ENCODE measurements at regions not wholly inside any gene's neighbourhood (a gene's known extent, or its start where the extent isn't known, plus 50 kb on each side); places are given as distances from the start of the nearest gene placed in this dataset.

DNA sequence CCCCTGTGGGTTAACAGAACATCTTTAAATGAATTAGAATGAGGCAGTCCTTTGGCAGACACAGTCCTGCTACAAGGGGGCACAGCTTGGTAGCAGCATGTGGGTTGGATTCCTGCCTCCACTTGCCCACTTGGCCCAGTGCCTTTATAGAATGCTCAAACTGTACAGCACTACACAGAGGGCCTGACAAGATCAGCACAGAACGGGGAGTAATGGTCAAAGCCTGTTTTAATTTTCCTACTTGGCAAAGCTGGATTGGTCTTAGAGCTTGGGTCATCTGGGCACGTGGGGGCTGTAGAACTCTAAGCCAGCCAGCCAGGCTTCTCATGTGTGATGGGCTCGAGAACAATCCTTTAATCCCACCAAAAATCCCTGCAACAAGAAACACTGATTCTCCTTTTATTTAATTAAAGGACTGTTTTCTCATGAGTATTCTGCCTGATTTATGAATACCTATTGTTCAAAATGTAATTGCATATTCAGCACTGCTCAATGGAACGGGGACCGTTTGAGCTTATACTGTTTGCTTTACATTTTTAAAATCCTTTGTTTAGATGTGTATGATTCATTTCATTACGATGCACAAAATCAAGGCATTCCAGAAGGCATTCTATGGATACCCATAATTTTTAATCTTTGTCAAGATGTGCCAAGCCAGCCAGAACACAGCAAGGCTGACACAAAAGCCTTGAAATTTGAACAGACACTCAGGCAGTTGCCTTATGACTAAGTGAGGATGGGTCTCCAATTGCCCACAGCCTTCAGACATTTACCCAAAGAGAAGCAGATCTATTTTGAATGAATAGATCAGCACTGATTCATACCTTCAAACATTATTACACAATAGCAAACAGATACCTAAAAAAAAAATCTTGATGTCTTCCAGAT lies 249.3 kb upstream of the TGFBR2 start:
- Histone ChIP-seq H3K4me3 (ENCODE audit: insufficient read depth, low read depth, low read length) (no peak overlapping the region), H3K4me1 (ENCODE audit: control insufficient read depth, insufficient read depth, low read length) (no peaks in the 10 kb centered on the region), H3K27me3 (ENCODE audit: control insufficient read depth, insufficient read depth, low read length, poor library complexity, severe bottlenecking) (no peaks in the 10 kb centered on the region), H3K27ac (ENCODE audit: insufficient read depth, low read depth, low read length, poor library complexity, severe bottlenecking) (no peak overlapping the region), H3K9me3 (ENCODE audit: control insufficient read depth, low read length) (no peaks in the 10 kb centered on the region), H3K36me3 (ENCODE audit: control insufficient read depth, insufficient read depth, low read length) (no peaks in the 10 kb centered on the region)
- WGBS, 2 experiments: 96 to 98% methylated on average over 4 to 6 of the region's 6 CpGs

DNA sequence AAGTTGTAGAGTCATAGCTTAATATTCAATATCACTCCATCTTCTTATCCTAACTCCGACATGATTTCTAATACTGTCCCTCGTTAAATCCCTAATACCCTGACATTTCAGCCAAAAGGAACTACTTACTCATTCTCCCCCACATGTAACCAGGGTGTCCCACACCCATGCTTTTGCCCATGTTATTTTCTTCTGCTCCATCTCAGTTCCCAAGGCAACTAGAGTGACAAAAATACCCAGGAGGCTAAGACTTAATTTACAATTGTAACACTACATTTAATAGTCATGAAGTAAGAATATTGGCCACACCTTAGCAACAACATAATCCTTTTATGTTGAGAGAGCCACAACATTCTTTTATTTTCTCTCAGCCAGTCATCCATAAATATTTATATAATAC lies 248.5 kb upstream of the TGFBR2 start:
- 88 to 93% methylated on average over 2 of the region's 2 CpGs for WGBS, 2 experiments
- H3K4me1 ChIP-seq (ENCODE audit: control insufficient read depth, insufficient read depth, low read length): no peaks in the 10 kb centered on the region
- no peaks in the 10 kb centered on the region for H3K9me3 ChIP-seq (ENCODE audit: control insufficient read depth, low read length)
- no peaks in the 10 kb centered on the region for H3K27me3 ChIP-seq (ENCODE audit: control insufficient read depth, insufficient read depth, low read length, poor library complexity, severe bottlenecking)
- H3K36me3 ChIP-seq (ENCODE audit: control insufficient read depth, insufficient read depth, low read length): no peaks in the 10 kb centered on the region
- H3K27ac ChIP-seq (ENCODE audit: insufficient read depth, low read depth, low read length, poor library complexity, severe bottlenecking): no peak overlapping the region
- no peak overlapping the region for H3K4me3 ChIP-seq (ENCODE audit: insufficient read depth, low read depth, low read length)

DNA sequence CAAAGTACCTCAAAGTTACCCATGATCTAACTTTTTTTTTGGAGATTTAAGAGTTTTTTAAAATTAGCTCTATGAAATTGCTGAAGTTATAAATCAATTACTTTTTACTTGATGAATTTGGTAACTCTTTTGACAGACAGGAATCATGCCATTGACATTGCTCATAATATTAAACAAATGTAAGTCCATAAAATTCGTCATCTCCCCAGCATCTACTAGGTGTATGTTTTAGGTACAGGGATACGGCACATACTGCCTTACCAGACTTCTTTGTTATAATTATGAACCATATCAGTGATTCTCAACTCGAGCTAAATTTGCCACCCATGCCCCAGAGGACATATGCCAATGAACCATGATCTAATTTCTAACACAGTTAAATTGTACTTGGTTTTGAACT lies 247.5 kb upstream of the TGFBR2 start:
- H3K27me3 ChIP-seq (ENCODE audit: control insufficient read depth, insufficient read depth, low read length, poor library complexity, severe bottlenecking): no peaks in the 10 kb centered on the region
- no peaks in the 10 kb centered on the region for H3K4me1 ChIP-seq (ENCODE audit: control insufficient read depth, insufficient read depth, low read length)
- 87 to 94% methylated on average over 2 to 3 of the region's 3 CpGs for WGBS, 2 experiments
- H3K27ac ChIP-seq (ENCODE audit: insufficient read depth, low read depth, low read length, poor library complexity, severe bottlenecking): no peak overlapping the region
- no peak overlapping the region for H3K4me3 ChIP-seq (ENCODE audit: insufficient read depth, low read depth, low read length)
- H3K9me3 ChIP-seq (ENCODE audit: control insufficient read depth, low read length): no peaks in the 10 kb centered on the region
- H3K36me3 ChIP-seq (ENCODE audit: control insufficient read depth, insufficient read depth, low read length): no peaks in the 10 kb centered on the region

DNA sequence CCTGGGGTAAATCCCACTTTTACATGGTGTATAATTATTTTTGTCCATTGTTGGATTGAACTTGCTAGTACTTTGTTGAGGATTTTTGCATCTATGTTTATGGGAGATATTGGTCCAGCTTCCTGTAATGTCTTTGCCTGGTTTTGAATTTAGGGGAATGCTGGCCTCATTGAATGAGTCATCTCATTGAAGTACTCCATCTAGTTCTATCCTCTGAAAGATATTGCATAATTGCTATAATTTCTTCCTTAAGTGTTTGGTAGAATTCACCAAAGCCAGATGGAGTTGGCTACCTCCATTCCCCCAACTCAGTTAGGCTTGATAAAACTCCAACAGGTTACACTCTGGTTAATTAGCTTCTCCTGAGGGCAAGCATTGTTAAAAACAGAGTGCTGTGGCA lies 237.4 kb upstream of the TGFBR2 start:
- Histone ChIP-seq H3K4me1 (ENCODE audit: control insufficient read depth, insufficient read depth, low read length) (no peaks in the 10 kb centered on the region), H3K27ac (ENCODE audit: insufficient read depth, low read depth, low read length, poor library complexity, severe bottlenecking) (no peak overlapping the region), H3K4me3 (ENCODE audit: insufficient read depth, low read depth, low read length) (no peak overlapping the region), H3K9me3 (ENCODE audit: control insufficient read depth, low read length) (no peaks in the 10 kb centered on the region), H3K36me3 (ENCODE audit: control insufficient read depth, insufficient read depth, low read length) (no peaks in the 10 kb centered on the region), H3K27me3 (ENCODE audit: control insufficient read depth, insufficient read depth, low read length, poor library complexity, severe bottlenecking) (no peaks in the 10 kb centered on the region)

DNA sequence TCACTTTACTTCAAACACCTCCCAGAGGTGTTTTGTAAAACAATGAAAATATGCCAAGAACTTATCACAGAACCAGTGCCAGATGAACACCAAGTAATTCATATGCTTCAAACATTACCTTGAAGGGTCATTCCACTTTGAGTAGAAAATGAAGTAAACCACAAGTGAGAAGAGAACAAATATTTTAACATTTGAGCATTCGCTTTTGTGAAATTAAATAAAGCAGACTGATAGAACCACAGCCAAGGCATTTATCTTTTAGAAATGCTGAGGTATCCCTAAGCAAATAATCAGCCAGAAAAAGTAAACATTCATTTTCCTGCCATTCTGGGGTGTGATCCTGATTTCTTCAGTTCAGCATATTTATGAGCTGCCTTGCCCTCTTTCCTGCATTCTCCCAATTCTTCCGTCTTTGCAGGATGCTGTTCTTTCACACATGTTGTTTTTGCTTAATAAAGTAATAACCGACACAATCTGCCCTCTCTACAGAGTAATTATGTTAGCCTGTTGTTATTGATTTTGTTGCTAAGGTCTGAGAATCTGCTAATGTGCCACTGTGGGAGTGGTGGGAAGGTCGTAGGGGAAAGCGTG lies 235.6 kb upstream of the TGFBR2 start:
- no peak overlapping the region for H3K27ac ChIP-seq (ENCODE audit: insufficient read depth, low read depth, low read length, poor library complexity, severe bottlenecking)
- no peaks in the 10 kb centered on the region for H3K9me3 ChIP-seq (ENCODE audit: control insufficient read depth, low read length)
- WGBS, 2 experiments: 83 to 91% methylated on average over 3 to 5 of the region's 5 CpGs
- H3K36me3 ChIP-seq (ENCODE audit: control insufficient read depth, insufficient read depth, low read length): no peaks in the 10 kb centered on the region
- no peak overlapping the region for H3K4me3 ChIP-seq (ENCODE audit: insufficient read depth, low read depth, low read length)
- no peaks in the 10 kb centered on the region for H3K27me3 ChIP-seq (ENCODE audit: control insufficient read depth, insufficient read depth, low read length, poor library complexity, severe bottlenecking)
- H3K4me1 ChIP-seq (ENCODE audit: control insufficient read depth, insufficient read depth, low read length): no peaks in the 10 kb centered on the region

DNA sequence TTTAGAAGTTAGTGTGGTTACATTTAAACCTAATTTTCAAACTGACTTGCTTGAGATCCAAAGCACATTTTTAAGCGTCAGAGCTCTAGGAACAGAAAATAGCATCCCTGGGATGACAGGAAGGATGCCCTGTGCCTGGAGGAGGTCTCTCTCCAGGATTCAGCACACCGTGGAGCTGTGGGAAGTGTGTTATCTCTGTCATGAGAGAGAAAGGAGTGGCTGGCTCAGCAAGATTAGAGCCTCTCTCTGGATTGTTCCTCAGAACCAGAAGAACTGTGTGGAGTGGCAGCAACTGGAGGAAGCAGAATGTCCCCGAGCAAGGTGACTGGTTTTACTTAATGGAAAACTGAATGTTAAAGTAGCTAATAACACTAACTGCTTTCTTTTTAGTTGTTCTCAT lies 233.6 kb upstream of the TGFBR2 start:
- no peak overlapping the region for H3K4me3 ChIP-seq (ENCODE audit: insufficient read depth, low read depth, low read length)
- no peaks in the 10 kb centered on the region for H3K9me3 ChIP-seq (ENCODE audit: control insufficient read depth, low read length)
- H3K27ac ChIP-seq (ENCODE audit: insufficient read depth, low read depth, low read length, poor library complexity, severe bottlenecking): no peak overlapping the region
- WGBS, 2 experiments: 69 to 77% methylated on average over 3 of the region's 3 CpGs
- H3K4me1 ChIP-seq (ENCODE audit: control insufficient read depth, insufficient read depth, low read length): no peaks in the 10 kb centered on the region
- H3K27me3 ChIP-seq (ENCODE audit: control insufficient read depth, insufficient read depth, low read length, poor library complexity, severe bottlenecking): no peaks in the 10 kb centered on the region
- no peaks in the 10 kb centered on the region for H3K36me3 ChIP-seq (ENCODE audit: control insufficient read depth, insufficient read depth, low read length)

DNA sequence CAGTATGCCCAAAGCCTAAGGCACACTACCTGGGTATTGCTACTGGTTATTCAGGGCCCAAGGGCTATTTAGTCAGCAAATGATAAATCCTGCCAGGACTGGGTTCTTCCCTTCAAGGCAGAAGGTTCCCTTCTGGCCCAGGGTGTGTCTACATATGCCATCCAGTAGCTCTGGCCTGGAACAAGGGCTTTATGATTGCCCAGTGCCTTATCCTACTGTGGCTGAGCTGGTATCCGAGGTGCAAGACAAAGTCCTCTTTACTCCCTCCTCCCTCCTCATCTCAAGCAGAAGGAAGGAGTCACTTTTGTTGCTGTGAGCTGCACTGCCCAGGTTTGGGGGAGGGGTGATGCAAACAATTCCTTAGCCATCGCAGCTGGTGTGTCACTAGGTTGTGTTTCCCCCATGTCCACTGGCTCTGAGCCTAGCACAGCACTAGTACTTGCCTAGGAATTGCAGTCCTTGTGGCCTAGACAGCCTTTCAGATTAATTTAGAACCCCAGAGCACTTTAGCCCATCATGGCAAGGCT lies 221.8 kb upstream of the TGFBR2 start:
- Histone ChIP-seq H3K27ac (ENCODE audit: insufficient read depth, low read depth, low read length, poor library complexity, severe bottlenecking) (no peak overlapping the region), H3K9me3 (ENCODE audit: control insufficient read depth, low read length) (no peaks in the 10 kb centered on the region), H3K27me3 (ENCODE audit: control insufficient read depth, insufficient read depth, low read length, poor library complexity, severe bottlenecking) (no peaks in the 10 kb centered on the region), H3K4me3 (ENCODE audit: insufficient read depth, low read depth, low read length) (no peak overlapping the region), H3K4me1 (ENCODE audit: control insufficient read depth, insufficient read depth, low read length) (no peaks in the 10 kb centered on the region), H3K36me3 (ENCODE audit: control insufficient read depth, insufficient read depth, low read length) (no peaks in the 10 kb centered on the region)
- 88 to 90% methylated on average over 2 of the region's 2 CpGs for WGBS, 2 experiments

DNA sequence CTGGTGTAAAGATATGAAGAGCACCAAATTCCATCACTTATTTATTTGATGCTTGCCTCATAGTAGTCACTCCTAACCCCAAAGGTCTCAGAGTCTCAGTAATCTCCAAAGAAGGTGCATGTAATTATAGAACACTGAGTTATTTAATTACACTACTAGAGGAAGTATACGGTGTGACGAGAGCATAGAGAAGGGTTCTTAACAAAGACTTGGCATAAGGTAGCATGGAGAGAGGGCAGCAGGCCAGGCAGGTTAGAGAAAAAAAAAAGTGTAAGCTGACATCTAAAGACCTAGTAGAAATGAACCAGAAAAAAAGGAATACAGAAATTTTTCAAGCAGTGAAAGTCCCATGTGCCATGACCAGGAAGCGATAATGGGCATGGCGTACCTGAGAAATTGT lies 213.3 kb upstream of the TGFBR2 start:
- Histone ChIP-seq H3K36me3 (ENCODE audit: control insufficient read depth, insufficient read depth, low read length) (no peaks in the 10 kb centered on the region), H3K27ac (ENCODE audit: insufficient read depth, low read depth, low read length, poor library complexity, severe bottlenecking) (no peak overlapping the region), H3K4me3 (ENCODE audit: insufficient read depth, low read depth, low read length) (no peak overlapping the region), H3K9me3 (ENCODE audit: control insufficient read depth, low read length) (no peaks in the 10 kb centered on the region), H3K27me3 (ENCODE audit: control insufficient read depth, insufficient read depth, low read length, poor library complexity, severe bottlenecking) (no peaks in the 10 kb centered on the region), H3K4me1 (ENCODE audit: control insufficient read depth, insufficient read depth, low read length) (no peaks in the 10 kb centered on the region)
- 95 to 99% methylated on average over 4 of the region's 4 CpGs for WGBS, 2 experiments

DNA sequence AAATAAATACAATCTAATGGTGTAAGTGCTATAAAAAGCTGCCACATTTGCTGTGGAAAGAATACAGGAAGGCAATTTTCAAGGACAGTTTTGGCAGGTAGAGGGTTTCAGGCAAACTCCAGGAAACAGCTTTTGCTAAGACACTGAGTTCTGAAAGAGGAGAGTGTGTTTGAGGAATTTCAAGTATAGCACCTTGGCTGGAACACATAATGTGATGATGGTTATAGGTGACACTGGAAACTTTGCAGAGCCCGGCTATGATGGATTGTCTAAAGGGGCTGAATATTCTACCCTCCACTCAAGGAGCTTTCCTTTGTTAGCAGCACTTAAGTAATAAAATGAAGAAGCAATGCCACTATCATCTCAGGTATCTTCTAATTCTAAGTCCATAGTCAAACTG lies 209.4 kb upstream of the TGFBR2 start:
- Histone ChIP-seq H3K9me3 (ENCODE audit: control insufficient read depth, low read length) (no peaks in the 10 kb centered on the region), H3K27me3 (ENCODE audit: control insufficient read depth, insufficient read depth, low read length, poor library complexity, severe bottlenecking) (no peaks in the 10 kb centered on the region), H3K4me1 (ENCODE audit: control insufficient read depth, insufficient read depth, low read length) (no peaks in the 10 kb centered on the region), H3K27ac (ENCODE audit: insufficient read depth, low read depth, low read length, poor library complexity, severe bottlenecking) (no peak overlapping the region), H3K4me3 (ENCODE audit: insufficient read depth, low read depth, low read length) (no peak overlapping the region), H3K36me3 (ENCODE audit: control insufficient read depth, insufficient read depth, low read length) (no peaks in the 10 kb centered on the region)
- WGBS, 2 experiments: 91 to 100% methylated on average over 1 of the region's 1 CpG

DNA sequence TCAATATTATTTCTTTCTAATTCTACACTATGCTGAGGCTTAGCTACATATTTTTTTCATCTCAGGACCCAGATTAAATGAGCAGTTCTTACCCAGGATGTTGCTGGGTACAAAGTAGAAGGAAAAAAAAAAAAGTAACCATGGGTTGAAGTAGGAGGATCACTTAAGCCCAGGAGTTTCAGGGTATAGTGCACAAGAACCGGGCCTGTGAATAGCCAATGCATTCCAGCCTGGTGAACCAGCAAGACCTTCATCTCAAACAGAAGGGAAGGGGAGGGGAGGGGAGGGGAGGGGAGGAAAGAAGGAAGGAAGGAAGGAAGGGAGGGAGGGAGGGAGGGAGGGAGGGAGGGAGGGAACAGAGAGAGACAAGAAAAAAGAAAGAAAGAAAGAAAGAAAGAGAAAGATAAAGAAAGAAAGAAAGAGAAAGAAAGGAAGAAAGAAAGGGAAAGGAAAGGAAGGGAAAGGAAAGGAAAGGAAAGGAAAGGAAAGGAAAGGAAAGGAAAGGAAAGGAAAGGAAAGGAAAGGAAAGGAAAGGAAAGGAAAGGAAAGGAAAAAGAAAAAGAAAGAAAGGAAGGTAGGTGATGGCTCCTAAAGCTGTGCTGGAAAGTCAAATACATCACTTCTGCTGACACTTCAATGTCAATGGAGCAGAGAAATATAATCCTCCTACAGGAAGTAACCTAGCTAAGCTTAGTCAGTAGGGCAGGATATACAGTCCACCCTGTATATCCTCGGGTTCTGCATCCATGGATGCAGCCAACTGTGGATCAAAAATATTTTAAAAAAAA lies 206.8 kb upstream of the TGFBR2 start:
- Histone ChIP-seq H3K4me1 (ENCODE audit: control insufficient read depth, insufficient read depth, low read length) (no peaks in the 10 kb centered on the region), H3K27ac (ENCODE audit: insufficient read depth, low read depth, low read length, poor library complexity, severe bottlenecking) (no peak overlapping the region), H3K36me3 (ENCODE audit: control insufficient read depth, insufficient read depth, low read length) (no peaks in the 10 kb centered on the region), H3K27me3 (ENCODE audit: control insufficient read depth, insufficient read depth, low read length, poor library complexity, severe bottlenecking) (no peaks in the 10 kb centered on the region), H3K9me3 (ENCODE audit: control insufficient read depth, low read length) (no peaks in the 10 kb centered on the region), H3K4me3 (ENCODE audit: insufficient read depth, low read depth, low read length) (no peak overlapping the region)
- WGBS, 2 experiments: 50 to 78% methylated on average over 1 to 2 of the region's 2 CpGs
